ENCODE measurements at regions not wholly inside any gene's neighbourhood (a gene's known extent, or its start where the extent isn't known, plus 50 kb on each side); places are given as distances from the start of the nearest gene placed in this dataset.

GRCh38 chr7:81583882-81584533 is 185.8 kb downstream of the HGF start:
- no peak for DNase-seq
- Mint-ChIP-seq H3K9me3 (peaks cover 0 to 4% of the 10 kb centered on the region in 2 donors), H3K4me1 (no peaks in the 10 kb centered on the region), H3K27me3 (no peaks in the 10 kb centered on the region), H3K4me3 (no peak overlapping the region), H3K27ac (no peak overlapping the region)
- no peak for ATAC-seq

- no peaks in the 10 kb centered on the region for H3K27me3 Mint-ChIP-seq
Observed at GRCh38 chr7:81583090-81583489, 186.8 kb downstream of the HGF start.

GRCh38 chr7:81577642-81578340 is 192.1 kb downstream of the HGF start:
- Mint-ChIP-seq H3K27me3 (no peaks in the 10 kb centered on the region), H3K4me3 (no peak overlapping the region), H3K9me3 (peaks cover 0 to 4% of the 10 kb centered on the region in 2 donors), H3K27ac (no peak overlapping the region), H3K4me1 (no peaks in the 10 kb centered on the region)
- DNase-seq (no peak), ATAC-seq (no peak)

More at GRCh38 chr7:81583090-81583489, 186.8 kb downstream of the HGF start:
- ATAC-seq: no peak
- Mint-ChIP-seq H3K27ac (no peak overlapping the region), H3K4me3 (no peak overlapping the region), H3K4me1 (no peaks in the 10 kb centered on the region), H3K9me3 (peaks cover 0 to 4% of the 10 kb centered on the region in 2 donors)
- DNase-seq: no peak

GRCh38 chr7:81574723-81575326 is 195.0 kb downstream of the HGF start:
- no peaks in the 10 kb centered on the region for H3K27me3 Mint-ChIP-seq

GRCh38 chr7:81573932-81574331 is 195.9 kb downstream of the HGF start:
- no peaks in the 10 kb centered on the region for H3K27me3 Mint-ChIP-seq
- H3K27ac Mint-ChIP-seq: no peak overlapping the region
- DNase-seq: no peak
- peaks cover 0 to 5% of the 10 kb centered on the region in 2 donors for H3K9me3 Mint-ChIP-seq
- H3K4me3 Mint-ChIP-seq: no peak overlapping the region
- no peak for ATAC-seq
- H3K4me1 Mint-ChIP-seq: no peaks in the 10 kb centered on the region

More at GRCh38 chr7:81574723-81575326, 195.0 kb downstream of the HGF start:
- Mint-ChIP-seq H3K27ac (no peak overlapping the region), H3K4me3 (no peak overlapping the region), H3K4me1 (no peaks in the 10 kb centered on the region), H3K9me3 (peaks cover 0 to 6% of the 10 kb centered on the region in 2 donors)
- ATAC-seq: no peak
- no peak for DNase-seq

- Mint-ChIP-seq H3K27me3 (no peaks in the 10 kb centered on the region), H3K4me3 (no peak overlapping the region), H3K4me1 (no peaks in the 10 kb centered on the region), H3K9me3 (peaks cover 0 to 5% of the 10 kb centered on the region in 2 donors), H3K27ac (no peak overlapping the region)
- DNase-seq (no peak), ATAC-seq (no peak)
Observed at GRCh38 chr7:81573128-81573527, 196.7 kb downstream of the HGF start.

- DNase-seq (no peak), ATAC-seq (no peak)
- no peaks in the 10 kb centered on the region for H3K27me3 Mint-ChIP-seq
- H3K27ac Mint-ChIP-seq: no peak overlapping the region
- no peaks in the 10 kb centered on the region for H3K4me1 Mint-ChIP-seq
- peaks cover 0 to 3% of the 10 kb centered on the region in 2 donors for H3K9me3 Mint-ChIP-seq
- no peak overlapping the region for H3K4me3 Mint-ChIP-seq
Observed at GRCh38 chr7:81562581-81562980, 207.3 kb downstream of the HGF start.

- DNase-seq (no peak), ATAC-seq (no peak)
- H3K9me3 Mint-ChIP-seq: peaks cover 0 to 3% of the 10 kb centered on the region in 2 donors
- no peak overlapping the region for H3K4me3 Mint-ChIP-seq
- H3K27me3 Mint-ChIP-seq: no peaks in the 10 kb centered on the region
- no peaks in the 10 kb centered on the region for H3K4me1 Mint-ChIP-seq
- no peak overlapping the region for H3K27ac Mint-ChIP-seq
Observed at GRCh38 chr7:81560708-81561107, 209.1 kb downstream of the HGF start.

- H3K27me3 Mint-ChIP-seq: no peaks in the 10 kb centered on the region
- H3K9me3 Mint-ChIP-seq: no peaks in the 10 kb centered on the region
- no peak overlapping the region for H3K27ac Mint-ChIP-seq
- ATAC-seq: no peak
- no peaks in the 10 kb centered on the region for H3K4me1 Mint-ChIP-seq
- no peak overlapping the region for H3K4me3 Mint-ChIP-seq
- DNase-seq: no peak
Observed at GRCh38 chr7:81549484-81550016, 220.3 kb downstream of the HGF start.

GRCh38 chr7:81534996-81535395 is 234.9 kb downstream of the HGF start:
- no peak for ATAC-seq
- Mint-ChIP-seq H3K27me3 (no peaks in the 10 kb centered on the region), H3K27ac (no peak overlapping the region), H3K4me3 (no peak overlapping the region), H3K9me3 (peaks cover 0 to 9% of the 10 kb centered on the region in 2 donors), H3K4me1 (no peaks in the 10 kb centered on the region)
- no peak for DNase-seq

GRCh38 chr7:81534446-81534845 is 235.4 kb downstream of the HGF start:
- H3K4me1 Mint-ChIP-seq: no peaks in the 10 kb centered on the region
- H3K9me3 Mint-ChIP-seq: peaks cover 0 to 9% of the 10 kb centered on the region in 2 donors
- ATAC-seq (no peak), DNase-seq (no peak)
- H3K27me3 Mint-ChIP-seq: no peaks in the 10 kb centered on the region
- no peak overlapping the region for H3K27ac Mint-ChIP-seq
- no peak overlapping the region for H3K4me3 Mint-ChIP-seq

GRCh38 chr7:81533931-81534330 is 235.9 kb downstream of the HGF start:
- no peak overlapping the region for H3K27ac Mint-ChIP-seq
- H3K27me3 Mint-ChIP-seq: no peaks in the 10 kb centered on the region
- peaks cover 0 to 9% of the 10 kb centered on the region in 2 donors for H3K9me3 Mint-ChIP-seq
- H3K4me3 Mint-ChIP-seq: no peak overlapping the region
- no peaks in the 10 kb centered on the region for H3K4me1 Mint-ChIP-seq
- ATAC-seq: no peak
- DNase-seq: no peak

- no peak for DNase-seq
- no peak overlapping the region for H3K27ac Mint-ChIP-seq
- no peaks in the 10 kb centered on the region for H3K4me1 Mint-ChIP-seq
- no peak overlapping the region for H3K4me3 Mint-ChIP-seq
- H3K27me3 Mint-ChIP-seq: no peaks in the 10 kb centered on the region
- no peak for ATAC-seq
- H3K9me3 Mint-ChIP-seq: peaks cover 0 to 9% of the 10 kb centered on the region in 2 donors
Observed at GRCh38 chr7:81533426-81533825, 236.4 kb downstream of the HGF start.

- no peaks in the 10 kb centered on the region for H3K9me3 Mint-ChIP-seq
- H3K27me3 Mint-ChIP-seq: no peaks in the 10 kb centered on the region
- ATAC-seq: no peak
- no peak overlapping the region for H3K4me3 Mint-ChIP-seq
- H3K27ac Mint-ChIP-seq: no peak overlapping the region
- no peaks in the 10 kb centered on the region for H3K4me1 Mint-ChIP-seq
- DNase-seq: no peak
Observed at GRCh38 chr7:81529785-81530184, 240.1 kb downstream of the HGF start.

- no peak overlapping the region for H3K4me3 Mint-ChIP-seq
- DNase-seq: no peak
- no peak overlapping the region for H3K27ac Mint-ChIP-seq
- H3K27me3 Mint-ChIP-seq: no peaks in the 10 kb centered on the region
- no peaks in the 10 kb centered on the region for H3K4me1 Mint-ChIP-seq
- ATAC-seq: no peak
- H3K9me3 Mint-ChIP-seq: no peaks in the 10 kb centered on the region
Observed at GRCh38 chr7:81527651-81528050, 242.2 kb downstream of the HGF start.

- ATAC-seq (no peak), DNase-seq (no peak)
- no peaks in the 10 kb centered on the region for H3K9me3 Mint-ChIP-seq
- no peak overlapping the region for H3K4me3 Mint-ChIP-seq
- H3K4me1 Mint-ChIP-seq: no peaks in the 10 kb centered on the region
- H3K27me3 Mint-ChIP-seq: no peaks in the 10 kb centered on the region
- H3K27ac Mint-ChIP-seq: no peak overlapping the region
Observed at GRCh38 chr7:81526971-81527370, 242.9 kb downstream of the HGF start.
